ENCODE measurements at regions not wholly inside any gene's neighbourhood (a gene's known extent, or its start where the extent isn't known, plus 50 kb on each side); places are given as distances from the start of the nearest gene placed in this dataset.

DNA sequence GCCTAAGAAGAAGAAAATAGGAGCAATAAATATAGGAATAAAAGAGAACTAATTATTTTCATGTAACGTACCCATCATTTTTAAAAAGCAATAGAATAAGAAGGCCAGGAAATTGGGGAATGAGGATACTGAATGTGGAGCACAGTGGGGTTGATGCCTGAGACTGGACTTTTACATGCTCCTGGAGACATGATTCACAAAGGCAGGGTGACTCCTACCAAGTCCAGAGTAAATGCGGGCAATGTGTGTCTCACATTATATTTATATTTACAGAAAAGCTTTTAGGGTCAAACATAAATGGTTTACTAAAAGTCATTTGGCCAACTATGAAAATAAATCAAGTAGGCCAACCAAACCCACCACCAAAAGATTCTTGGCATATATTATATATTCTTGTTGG lies 87.9 kb upstream of the COL5A2 start:
- TF ChIP-seq POLR2AphosphoS5 (IDR thresholded peaks at IDR 0.05; ENCODE audit: low read depth, low read length) (no peak), SIN3A (IDR thresholded peaks at IDR 0.05; ENCODE audit: borderline replicate concordance, insufficient read depth, low read depth, low read length) (no peak), TCF7L2 (IDR thresholded peaks at IDR 0.05; ENCODE audit: low read depth, low read length) (no peak)
- TF ChIP-seq, protein P1, sequence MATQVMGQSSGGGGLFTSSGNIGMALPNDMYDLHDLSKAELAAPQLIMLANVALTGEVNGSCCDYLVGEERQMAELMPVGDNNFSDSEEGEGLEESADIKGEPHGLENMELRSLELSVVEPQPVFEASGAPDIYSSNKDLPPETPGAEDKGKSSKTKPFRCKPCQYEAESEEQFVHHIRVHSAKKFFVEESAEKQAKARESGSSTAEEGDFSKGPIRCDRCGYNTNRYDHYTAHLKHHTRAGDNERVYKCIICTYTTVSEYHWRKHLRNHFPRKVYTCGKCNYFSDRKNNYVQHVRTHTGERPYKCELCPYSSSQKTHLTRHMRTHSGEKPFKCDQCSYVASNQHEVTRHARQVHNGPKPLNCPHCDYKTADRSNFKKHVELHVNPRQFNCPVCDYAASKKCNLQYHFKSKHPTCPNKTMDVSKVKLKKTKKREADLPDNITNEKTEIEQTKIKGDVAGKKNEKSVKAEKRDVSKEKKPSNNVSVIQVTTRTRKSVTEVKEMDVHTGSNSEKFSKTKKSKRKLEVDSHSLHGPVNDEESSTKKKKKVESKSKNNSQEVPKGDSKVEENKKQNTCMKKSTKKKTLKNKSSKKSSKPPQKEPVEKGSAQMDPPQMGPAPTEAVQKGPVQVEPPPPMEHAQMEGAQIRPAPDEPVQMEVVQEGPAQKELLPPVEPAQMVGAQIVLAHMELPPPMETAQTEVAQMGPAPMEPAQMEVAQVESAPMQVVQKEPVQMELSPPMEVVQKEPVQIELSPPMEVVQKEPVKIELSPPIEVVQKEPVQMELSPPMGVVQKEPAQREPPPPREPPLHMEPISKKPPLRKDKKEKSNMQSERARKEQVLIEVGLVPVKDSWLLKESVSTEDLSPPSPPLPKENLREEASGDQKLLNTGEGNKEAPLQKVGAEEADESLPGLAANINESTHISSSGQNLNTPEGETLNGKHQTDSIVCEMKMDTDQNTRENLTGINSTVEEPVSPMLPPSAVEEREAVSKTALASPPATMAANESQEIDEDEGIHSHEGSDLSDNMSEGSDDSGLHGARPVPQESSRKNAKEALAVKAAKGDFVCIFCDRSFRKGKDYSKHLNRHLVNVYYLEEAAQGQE (IDR thresholded peaks at IDR 0.05; ENCODE audit: insufficient read depth in 1 of 2, low read depth in 2 of 2, low read length in 1 of 2), result no peak
- TF ChIP-seq, protein P2, sequence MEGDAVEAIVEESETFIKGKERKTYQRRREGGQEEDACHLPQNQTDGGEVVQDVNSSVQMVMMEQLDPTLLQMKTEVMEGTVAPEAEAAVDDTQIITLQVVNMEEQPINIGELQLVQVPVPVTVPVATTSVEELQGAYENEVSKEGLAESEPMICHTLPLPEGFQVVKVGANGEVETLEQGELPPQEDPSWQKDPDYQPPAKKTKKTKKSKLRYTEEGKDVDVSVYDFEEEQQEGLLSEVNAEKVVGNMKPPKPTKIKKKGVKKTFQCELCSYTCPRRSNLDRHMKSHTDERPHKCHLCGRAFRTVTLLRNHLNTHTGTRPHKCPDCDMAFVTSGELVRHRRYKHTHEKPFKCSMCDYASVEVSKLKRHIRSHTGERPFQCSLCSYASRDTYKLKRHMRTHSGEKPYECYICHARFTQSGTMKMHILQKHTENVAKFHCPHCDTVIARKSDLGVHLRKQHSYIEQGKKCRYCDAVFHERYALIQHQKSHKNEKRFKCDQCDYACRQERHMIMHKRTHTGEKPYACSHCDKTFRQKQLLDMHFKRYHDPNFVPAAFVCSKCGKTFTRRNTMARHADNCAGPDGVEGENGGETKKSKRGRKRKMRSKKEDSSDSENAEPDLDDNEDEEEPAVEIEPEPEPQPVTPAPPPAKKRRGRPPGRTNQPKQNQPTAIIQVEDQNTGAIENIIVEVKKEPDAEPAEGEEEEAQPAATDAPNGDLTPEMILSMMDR (IDR thresholded peaks at IDR 0.05), result no peak
- Histone ChIP-seq H3K4me3 (ENCODE audit: low read depth in 2 of 2, low read length in 2 of 2) (no peak overlapping the region), H3K27ac (ENCODE audit: low read length) (peak overlapping the region; percentile 5; the same call in 1 of the 2 replicates), H3K27me3 (ENCODE audit: control insufficient read depth, insufficient read depth, low read length) (no peaks in the 10 kb centered on the region), H3K9me3 (ENCODE audit: control insufficient read depth, insufficient read depth, low read depth, low read length) (no peaks in the 10 kb centered on the region), H3K4me1 (ENCODE audit: control insufficient read depth, insufficient read depth, low read length) (no peaks in the 10 kb centered on the region), H3K36me3 (ENCODE audit: control insufficient read depth, insufficient read depth, low read length) (no peaks in the 10 kb centered on the region)
- no peak for ATAC-seq
- POLR2A ChIA-PET, result no interaction called here
- intact Hi-C loops (cut with micrococcal nuclease; ENCODE audit: unreplicated experiment), result no loop called here
- BruUV-seq (replicated peaks), result no TSS peak
- in situ Hi-C loops (cut with HindIII; ENCODE audit: low pct_unique_long_range_greater_than_20kb, low sequenced_read_pairs), result no loop called here
- CTCF ChIA-PET, result no interaction called here
- no peak for DNase-seq (ENCODE audit: low read depth, low spot score)

DNA sequence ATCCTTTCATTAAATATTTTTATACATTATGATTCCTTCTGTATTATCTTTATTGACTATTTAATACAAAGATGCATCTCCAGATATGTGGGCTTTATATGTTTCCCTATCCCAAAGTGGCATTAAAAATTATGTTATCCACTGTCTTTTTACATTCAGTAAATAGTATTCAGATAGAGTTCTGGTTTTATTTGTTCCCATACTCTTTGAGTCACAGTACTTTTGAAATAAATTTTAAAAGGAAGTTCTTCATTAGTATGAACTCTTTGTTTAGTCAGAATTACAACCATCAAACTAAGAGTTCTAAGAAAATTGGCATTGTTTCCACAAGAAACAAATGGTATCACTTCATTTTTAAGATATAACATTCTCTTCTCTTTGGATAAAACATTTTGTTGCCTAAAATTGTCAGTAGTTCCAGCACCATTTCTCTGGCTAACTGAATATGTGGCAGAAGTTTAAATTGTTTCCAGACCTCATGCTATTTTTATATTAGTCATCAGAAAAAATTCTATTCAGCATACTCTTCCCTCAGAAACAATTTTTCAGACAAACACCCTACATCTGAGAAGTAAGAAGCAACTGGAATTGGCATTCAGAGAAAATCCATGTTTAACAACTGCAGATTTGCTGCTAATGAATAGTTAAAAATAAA lies 88.5 kb upstream of the COL5A2 start:
- intact Hi-C loops (cut with micrococcal nuclease; ENCODE audit: unreplicated experiment) (no loop called here), in situ Hi-C loops (cut with HindIII; ENCODE audit: low pct_unique_long_range_greater_than_20kb, low sequenced_read_pairs) (no loop called here)
- Histone ChIP-seq H3K9me3 (ENCODE audit: control insufficient read depth, insufficient read depth, low read depth, low read length) (no peaks in the 10 kb centered on the region), H3K27me3 (ENCODE audit: control insufficient read depth, insufficient read depth, low read length) (no peaks in the 10 kb centered on the region), H3K4me3 (ENCODE audit: low read depth in 2 of 2, low read length in 2 of 2) (no peak overlapping the region), H3K27ac (ENCODE audit: low read length) (no peak overlapping the region), H3K4me1 (ENCODE audit: control insufficient read depth, insufficient read depth, low read length) (no peaks in the 10 kb centered on the region), H3K36me3 (ENCODE audit: control insufficient read depth, insufficient read depth, low read length) (no peaks in the 10 kb centered on the region)
- ChIA-PET POLR2A (no interaction called here), CTCF (no interaction called here)
- BruUV-seq (replicated peaks), result no TSS peak
- TF ChIP-seq SIN3A (IDR thresholded peaks at IDR 0.05; ENCODE audit: borderline replicate concordance, insufficient read depth, low read depth, low read length), result no peak
- TF ChIP-seq, protein P2 (IDR thresholded peaks at IDR 0.05), result no peak
- TF ChIP-seq POLR2AphosphoS5 (IDR thresholded peaks at IDR 0.05; ENCODE audit: low read depth, low read length), result no peak
- TF ChIP-seq, protein P1 (IDR thresholded peaks at IDR 0.05; ENCODE audit: insufficient read depth in 1 of 2, low read depth in 2 of 2, low read length in 1 of 2), result no peak
- TF ChIP-seq TCF7L2 (IDR thresholded peaks at IDR 0.05; ENCODE audit: low read depth, low read length), result no peak
- DNase-seq (ENCODE audit: low read depth, low spot score) (no peak), ATAC-seq (no peak)

All from Panc1 (cell line).